RPMI7951 (cell line): ENCODE measurements at regions not wholly inside any gene's neighbourhood (a gene's known extent, or its start where the extent isn't known, plus 50 kb on each side); places are given as distances from the start of the nearest gene placed in this dataset.
"Not testable (repeated sequence)": the region's sequence is repeated elsewhere in the genome, so short reads cannot be mapped to it uniquely, and the experiment has no call there.

ENCODE experiments used
- DNase-seq: peaks from one replicate; pipeline ENCODE4 v3.0.0-alpha.2; 2012; ENCODE audit warnings: low read depth

GRCh38 chr13:71382285-71382684, 484.7 kb downstream of the DACH1 start:
- DNase-seq = no peak

DNA sequence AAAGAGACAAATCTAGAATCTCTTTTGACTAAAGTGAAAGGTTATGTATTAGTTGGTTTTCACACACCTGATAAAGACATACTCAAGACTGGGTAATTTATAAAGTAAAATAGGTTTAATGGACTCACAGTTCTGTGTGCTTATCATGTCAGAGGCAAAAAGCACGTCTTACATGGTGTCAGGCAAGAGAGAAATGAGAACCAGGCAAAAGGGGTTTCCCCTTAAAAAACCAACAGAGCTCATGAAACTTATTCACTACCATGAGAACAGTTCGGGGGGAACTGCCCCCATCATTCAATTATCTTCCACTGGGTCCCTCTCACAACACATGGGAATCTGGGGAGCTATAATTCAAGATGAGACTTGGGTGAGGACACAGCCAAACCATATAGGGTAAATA, 486.8 kb downstream of the DACH1 start:
- DNase-seq = no peak

- DNase-seq = no peak
Measured at GRCh38 chr13:71378961-71379905, 487.8 kb downstream of the DACH1 start.

DNA sequence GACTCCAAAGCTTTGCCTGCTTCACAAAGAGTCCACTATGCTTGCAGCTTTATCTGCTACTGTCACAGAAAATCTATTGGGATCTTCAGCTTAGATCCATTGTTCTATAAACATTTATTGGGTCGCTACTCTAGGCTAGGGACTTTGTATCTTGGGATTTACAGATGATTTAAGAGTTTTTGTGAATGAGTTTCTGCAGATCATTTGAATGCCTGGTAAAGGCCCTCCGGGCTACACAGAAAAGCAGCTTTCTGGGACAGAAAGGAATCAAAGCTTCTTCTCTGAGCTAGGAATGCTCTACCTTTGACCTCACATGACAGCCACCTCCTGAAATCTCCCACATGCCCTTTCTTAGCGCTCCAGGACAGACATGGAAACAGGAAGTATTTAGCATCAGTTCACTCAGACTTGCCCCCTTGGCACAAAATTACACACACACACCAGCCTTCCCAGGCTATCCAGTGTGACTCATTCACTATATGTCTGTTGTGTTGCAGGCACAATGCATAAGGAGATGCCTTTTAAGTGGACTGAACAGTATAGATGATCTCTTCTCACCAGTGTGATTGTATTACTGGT, 492.4 kb downstream of the DACH1 start:
- peak; percentile 6 for DNase-seq

- DNase-seq = no peak
Measured at GRCh38 chr13:71368336-71368735, 498.7 kb downstream of the DACH1 start.

GRCh38 chr13:71360041-71360440, 507.0 kb downstream of the DACH1 start:
- DNase-seq = no peak

- DNase-seq = no peak
Measured at GRCh38 chr13:71359641-71360040, 507.4 kb downstream of the DACH1 start.

GRCh38 chr13:71358218-71358617, 508.8 kb downstream of the DACH1 start:
- DNase-seq = no peak

GRCh38 chr13:71355010-71355409, 512.0 kb downstream of the DACH1 start:
- DNase-seq = no peak

- DNase-seq = no peak
Measured at GRCh38 chr13:71350886-71351285, 516.1 kb downstream of the DACH1 start.

- DNase-seq = not testable (repeated sequence)
Measured at GRCh38 chr13:71345856-71346255, 521.1 kb downstream of the DACH1 start.

DNA sequence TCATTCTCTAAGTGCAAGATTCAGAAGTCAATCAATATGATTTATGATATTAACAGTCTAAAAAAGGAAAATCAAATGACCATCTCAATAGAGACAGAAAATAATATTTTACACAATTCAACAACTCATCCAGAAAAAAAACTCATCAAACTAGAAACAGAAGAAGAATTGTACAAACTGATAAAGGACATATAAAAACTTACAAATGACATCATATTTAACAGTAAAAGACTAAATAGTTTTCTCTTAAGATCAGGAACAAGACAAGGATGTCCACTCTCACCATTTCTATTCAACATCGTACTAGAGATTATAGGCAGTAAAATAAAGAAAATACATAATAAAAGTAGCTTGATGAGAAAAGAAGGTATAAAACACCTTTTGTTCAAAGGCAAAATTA, 527.3 kb downstream of the DACH1 start:
- DNase-seq = no peak

- no peak for DNase-seq
Measured at GRCh38 chr13:71339005-71339404, 528.0 kb downstream of the DACH1 start.

DNA sequence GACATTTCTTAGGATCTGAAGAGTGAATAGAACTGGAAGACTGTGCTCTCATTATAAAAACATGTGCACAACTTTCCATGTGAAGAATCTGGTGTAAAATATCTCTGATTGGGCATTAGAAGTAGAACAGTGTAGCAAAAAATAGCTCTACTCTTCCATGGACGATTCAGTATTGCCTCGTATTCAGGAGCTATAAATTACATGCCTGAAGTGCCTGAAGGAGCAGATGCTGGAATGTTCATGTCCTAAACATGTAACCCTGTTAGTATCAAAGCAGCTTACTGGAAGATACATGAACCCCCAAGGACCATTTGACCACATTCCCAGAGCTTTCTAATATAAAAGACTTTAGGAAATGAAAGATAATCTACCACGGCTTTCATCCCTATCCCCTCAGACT, 528.9 kb downstream of the DACH1 start:
- no peak for DNase-seq

DNA sequence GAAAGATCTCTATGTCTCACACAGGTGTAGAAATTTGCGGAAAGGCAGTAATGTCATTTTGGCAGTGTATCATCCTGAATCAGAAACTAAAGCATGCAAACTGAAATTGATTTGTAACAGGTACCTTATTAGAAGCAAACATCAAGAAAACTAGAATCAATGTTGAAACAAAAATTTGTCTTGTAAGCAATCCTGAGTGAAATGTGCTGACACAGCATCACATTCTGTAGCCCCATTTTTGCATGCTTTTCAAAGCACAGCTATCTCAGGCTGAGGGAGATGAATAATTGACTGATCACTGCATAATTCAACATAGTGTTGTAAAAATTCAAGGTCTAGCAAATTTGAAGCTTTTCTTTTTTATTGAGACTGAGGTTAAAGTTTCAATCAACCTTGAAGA, 539.7 kb downstream of the DACH1 start:
- DNase-seq = no peak

DNA sequence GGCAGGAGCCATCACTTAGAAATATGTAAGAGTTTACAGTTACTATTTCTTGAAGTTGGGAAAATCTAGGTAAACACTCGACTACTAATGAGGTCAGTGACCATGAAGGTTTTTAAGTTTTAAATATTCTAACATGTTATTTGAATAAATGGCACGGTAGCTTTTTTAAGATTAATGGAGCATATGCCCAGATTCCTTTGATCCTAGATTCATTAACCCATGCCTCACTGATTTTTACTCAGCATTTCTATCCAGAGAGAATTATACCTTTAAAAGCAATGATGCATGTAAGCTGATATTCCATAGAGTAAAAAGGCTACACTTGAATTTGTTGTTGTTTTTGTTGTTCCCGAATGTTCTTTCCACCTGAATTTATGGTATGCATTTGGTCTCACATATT, 541.4 kb downstream of the DACH1 start:
- DNase-seq = no peak

GRCh38 chr13:71323266-71323665, 543.7 kb downstream of the DACH1 start:
- no peak for DNase-seq

GRCh38 chr13:71320452-71320851, 546.6 kb downstream of the DACH1 start:
- DNase-seq = peak; percentile 5

GRCh38 chr13:71316792-71317363, 550.1 kb downstream of the DACH1 start:
- DNase-seq = no peak

- DNase-seq = no peak
Measured at GRCh38 chr13:71312923-71313322, 554.1 kb downstream of the DACH1 start.

- no peak for DNase-seq
Measured at GRCh38 chr13:71309905-71310304, 557.1 kb downstream of the DACH1 start.

- no peak for DNase-seq
Measured at GRCh38 chr13:71306821-71307220, 560.2 kb downstream of the DACH1 start.

DNA sequence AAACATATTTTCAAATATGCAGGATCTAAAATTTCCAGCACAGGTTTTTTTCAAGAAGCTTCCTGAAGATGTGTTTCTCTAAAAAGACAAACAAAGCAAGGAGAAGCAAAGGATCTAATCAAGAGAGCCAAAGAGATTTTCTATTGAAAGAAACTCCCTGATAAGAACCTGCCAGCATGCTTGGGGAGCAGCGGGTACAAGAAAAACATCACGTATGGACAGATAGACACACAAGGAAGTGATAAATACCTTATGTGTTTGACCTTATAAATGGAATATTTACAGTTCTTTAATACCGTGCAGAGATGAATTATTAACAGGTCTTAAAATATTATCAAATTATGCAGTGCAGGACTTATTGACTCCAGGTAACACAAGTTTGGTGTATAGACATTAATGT, 562.1 kb downstream of the DACH1 start:
- no peak for DNase-seq
